Heart left ventricle (tissue), 13 donors: ENCODE measurements at regions not wholly inside any gene's neighbourhood (a gene's known extent, or its start where the extent isn't known, plus 50 kb on each side); places are given as distances from the start of the nearest gene placed in this dataset.

Source experiments
- POLR2A ChIP-seq, 2 donors: fragments of 450-650 bp; IDR thresholded peaks; one replicate each; pipeline ENCODE4 v1.6.1; 2017; ENCODE audit warnings: antibody characterized with exemption in 2 of 2, mild to moderate bottlenecking in 2 of 2, moderate library complexity in 2 of 2
- TF ChIP-seq, protein P1 (sequence below), 12 donors: fragments of 200-600 bp; sonication (generic) in 4 of 12; IDR thresholded peaks; one replicate each; pipeline versions ENCODE4 v1.5.0 to v1.8.0; 2018 to 2022; ENCODE audit warnings: antibody characterized with exemption in 12 of 12, mild to moderate bottlenecking in 5 of 12
- donor health status: ischemic (EF 13 %, LVEDD 7.1; RV severe dilation, severe dysfunction).
- donor health status: DM: no; HTN: yes; CAD: no.
- donor health status: DM: no; HTN: no; CAD: no.
- donor health status: ischemic (EF 25% LVEDD 6.9; RV normal size, moderate dysfunction).
- donor health status: ischemic (EF 25% LVEDD 5.7; RV mildly dilated, moderate dysfunction).
- donor health status: ischemic (EF 35%, LVEDD 5.7; RV mildly dilated, moderate dysfunction).
- donor health status: nonischemic (EF 11% LVEDD 7.7; RV severe dilation, severe dysfunction).
- donor health status: DM: yes; HTN: yes; CAD: no.
- donor health status: PGD.
- donor health status: ischemic (EF 29% LVEDD 5.4; RV normal size, mild dysfunction).
- donor health status: nonischemic (EF 23%, LVEDD 6.1; RV moderate dilation, normal function).

GRCh38 chr17:71412803-71413202 lies 708.0 kb upstream of the SOX9 start:
- TF ChIP-seq POLR2A (IDR thresholded peaks at IDR 0.05): no peak
- TF ChIP-seq, protein P1, sequence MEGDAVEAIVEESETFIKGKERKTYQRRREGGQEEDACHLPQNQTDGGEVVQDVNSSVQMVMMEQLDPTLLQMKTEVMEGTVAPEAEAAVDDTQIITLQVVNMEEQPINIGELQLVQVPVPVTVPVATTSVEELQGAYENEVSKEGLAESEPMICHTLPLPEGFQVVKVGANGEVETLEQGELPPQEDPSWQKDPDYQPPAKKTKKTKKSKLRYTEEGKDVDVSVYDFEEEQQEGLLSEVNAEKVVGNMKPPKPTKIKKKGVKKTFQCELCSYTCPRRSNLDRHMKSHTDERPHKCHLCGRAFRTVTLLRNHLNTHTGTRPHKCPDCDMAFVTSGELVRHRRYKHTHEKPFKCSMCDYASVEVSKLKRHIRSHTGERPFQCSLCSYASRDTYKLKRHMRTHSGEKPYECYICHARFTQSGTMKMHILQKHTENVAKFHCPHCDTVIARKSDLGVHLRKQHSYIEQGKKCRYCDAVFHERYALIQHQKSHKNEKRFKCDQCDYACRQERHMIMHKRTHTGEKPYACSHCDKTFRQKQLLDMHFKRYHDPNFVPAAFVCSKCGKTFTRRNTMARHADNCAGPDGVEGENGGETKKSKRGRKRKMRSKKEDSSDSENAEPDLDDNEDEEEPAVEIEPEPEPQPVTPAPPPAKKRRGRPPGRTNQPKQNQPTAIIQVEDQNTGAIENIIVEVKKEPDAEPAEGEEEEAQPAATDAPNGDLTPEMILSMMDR (IDR thresholded peaks at IDR 0.05): no peak
